NCI-H2107 treated with DMSO at 0.1 percent for 48 hours (cell line): ENCODE measurements at regions not wholly inside any gene's neighbourhood (a gene's known extent, or its start where the extent isn't known, plus 50 kb on each side); places are given as distances from the start of the nearest gene placed in this dataset.

Source experiments
- DNase-seq: peaks from one replicate; lab custom pipeline; 2025; ENCODE audit not compliant: unreplicated experiment; lab: John Stamatoyannopoulos, UW

- DNase-seq: no peak
These were observed 61.9 kb upstream of the CIBAR2 start for GRCh38 chr16:85173981-85174751.

GRCh38 chr16:85174871-85175723, 62.8 kb upstream of the CIBAR2 start:
- DNase-seq: no peak

- no peak for DNase-seq
These were observed 63.5 kb upstream of the CIBAR2 start for GRCh38 chr16:85175724-85176233.

- DNase-seq: no peak
These were observed 64.5 kb upstream of the CIBAR2 start for GRCh38 chr16:85176541-85177447.

- no peak for DNase-seq
These were observed 65.2 kb upstream of the CIBAR2 start for GRCh38 chr16:85177448-85177846.

- no peak for DNase-seq
These were observed 65.8 kb upstream of the CIBAR2 start for GRCh38 chr16:85178006-85178591.

GRCh38 chr16:85178596-85178995, 66.3 kb upstream of the CIBAR2 start:
- DNase-seq: no peak

- DNase-seq: no peak
These were observed 67.2 kb upstream of the CIBAR2 start for GRCh38 chr16:85179344-85180046.

GRCh38 chr16:85180047-85180826, 68.0 kb upstream of the CIBAR2 start:
- no peak for DNase-seq

GRCh38 chr16:85180827-85181738, 68.8 kb upstream of the CIBAR2 start:
- DNase-seq: no peak

GRCh38 chr16:85181739-85182129, 69.5 kb upstream of the CIBAR2 start:
- DNase-seq: no peak

- DNase-seq: no peak
These were observed 70.0 kb upstream of the CIBAR2 start for GRCh38 chr16:85182286-85182685.

- DNase-seq: no peak
These were observed 70.5 kb upstream of the CIBAR2 start for GRCh38 chr16:85182774-85183173.

GRCh38 chr16:85183564-85183963, 71.3 kb upstream of the CIBAR2 start:
- no peak for DNase-seq

GRCh38 chr16:85184404-85184803, 72.1 kb upstream of the CIBAR2 start:
- DNase-seq: no peak

- no peak for DNase-seq
These were observed 73.2 kb upstream of the CIBAR2 start for GRCh38 chr16:85185303-85186100.

- no peak for DNase-seq
These were observed 74.7 kb upstream of the CIBAR2 start for GRCh38 chr16:85187002-85187401.
